SK-N-MC (cell line): ENCODE measurements at regions not wholly inside any gene's neighbourhood (a gene's known extent, or its start where the extent isn't known, plus 50 kb on each side); places are given as distances from the start of the nearest gene placed in this dataset.

Experiments
- EZH2 ChIP-seq: fragments of 200-600 bp; sonication (generic); IDR thresholded peaks from one replicate; pipeline ENCODE4 v1.6.1; 2017; ENCODE audit warnings: antibody characterized with exemption
- FOXP2 ChIP-seq: optimal IDR thresholded peaks from 2 replicates; pipeline ENCODE3; 2011; ENCODE audit warnings: mild to moderate bottlenecking, moderate library complexity; ENCODE audit not compliant: insufficient read depth; ENCODE audit errors: extremely low read length, control extremely low read depth
- POLR2AphosphoS5 ChIP-seq: IDR thresholded peaks from 2 replicates; pipeline ENCODE4 v1.6.1; 2012; ENCODE audit warnings: mild to moderate bottlenecking, low read depth, low read length, borderline replicate concordance

- TF ChIP-seq EZH2 (no peak), POLR2AphosphoS5 (no peak), FOXP2 (no peak)
These were observed 150.9 kb downstream of the ZC3H11B start for GRCh38 chr1:219461981-219462400.
